Eye (tissue), 1 donor: ENCODE measurements at regions not wholly inside any gene's neighbourhood (a gene's known extent, or its start where the extent isn't known, plus 50 kb on each side); places are given as distances from the start of the nearest gene placed in this dataset.
A peak's percentile ranks its signal among the peaks of the same experiment; 100 is the strongest.

ENCODE experiments used
- DNase-seq: peaks from one replicate; pipeline ENCODE4 v3.0.0-alpha.2; 2015

DNA sequence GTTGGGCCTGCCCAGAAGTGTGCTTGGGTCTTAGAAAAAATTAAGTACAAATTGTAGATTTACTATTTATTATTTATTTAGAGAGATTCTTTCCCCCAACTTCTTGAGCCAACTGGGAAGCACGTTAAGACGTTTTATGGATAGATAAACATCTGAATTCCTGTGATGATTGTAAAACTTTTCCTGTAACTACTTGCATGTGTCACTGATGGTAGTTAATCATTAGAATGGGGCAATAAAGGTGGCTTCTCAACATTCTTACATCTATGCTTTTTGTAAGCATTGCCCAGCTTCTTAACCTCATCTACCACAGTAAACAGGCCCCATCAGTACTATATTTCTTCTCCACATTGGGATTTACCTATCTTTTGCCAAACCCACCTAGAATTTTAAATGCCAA lies 559.8 kb downstream of the LMO4 start:
- DNase-seq = no peak

DNA sequence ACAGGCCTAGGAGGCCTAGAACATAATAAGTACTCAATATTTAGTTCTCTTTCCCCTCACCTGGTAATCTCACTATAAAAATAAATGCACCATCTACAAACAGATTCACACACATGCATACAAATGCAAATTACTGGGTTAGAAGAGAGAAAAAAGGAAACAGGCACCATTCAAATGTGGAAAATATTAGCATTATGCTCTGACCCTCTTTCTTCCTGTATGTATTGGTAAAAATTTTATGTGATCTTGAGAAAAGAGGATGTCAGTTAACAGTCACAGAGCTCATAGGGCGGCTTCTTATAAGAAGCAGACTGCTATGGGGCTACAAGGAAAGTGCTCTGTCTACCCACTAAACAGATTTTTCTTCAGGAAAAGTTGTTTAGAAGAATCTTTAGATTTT lies 565.4 kb downstream of the LMO4 start:
- DNase-seq = no peak

DNA sequence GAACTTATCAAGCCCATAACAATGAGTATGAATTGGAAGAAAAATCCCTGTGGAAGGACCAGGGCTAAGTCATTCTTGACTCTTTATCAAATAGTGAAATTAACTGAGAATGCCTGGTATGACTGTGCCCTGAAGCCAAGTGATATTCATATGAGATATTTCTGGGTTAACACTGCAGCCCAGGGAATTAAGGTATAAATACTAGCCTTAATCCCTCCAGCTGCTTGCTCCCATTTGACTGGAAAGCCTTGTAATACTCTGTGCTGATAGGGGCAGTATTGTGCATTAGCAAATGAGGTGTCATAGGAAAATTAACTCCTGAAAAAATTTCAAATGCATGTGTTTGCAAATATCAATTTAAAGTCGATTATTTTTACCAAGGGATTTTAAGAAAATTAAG lies 568.8 kb downstream of the LMO4 start:
- DNase-seq = no peak

DNA sequence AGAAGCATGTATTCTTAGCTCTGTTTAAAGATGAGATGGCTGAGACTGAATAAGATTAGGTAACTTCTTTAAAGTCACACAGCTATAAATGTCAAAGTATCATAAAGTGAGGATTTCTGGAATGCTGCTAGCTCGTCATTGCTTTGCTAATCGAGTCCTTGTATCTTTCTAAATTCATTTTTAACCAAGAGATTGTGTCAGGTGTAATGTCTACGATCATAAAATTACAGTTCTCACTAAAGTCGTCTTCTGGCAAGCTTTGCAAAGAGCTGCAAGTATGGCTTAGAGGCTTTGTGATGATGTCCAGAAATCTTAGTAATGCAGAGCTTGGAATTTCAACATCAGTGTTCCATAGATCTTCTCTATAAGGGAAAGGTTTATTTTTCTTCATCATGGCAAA lies 569.8 kb downstream of the LMO4 start:
- DNase-seq = no peak

DNA sequence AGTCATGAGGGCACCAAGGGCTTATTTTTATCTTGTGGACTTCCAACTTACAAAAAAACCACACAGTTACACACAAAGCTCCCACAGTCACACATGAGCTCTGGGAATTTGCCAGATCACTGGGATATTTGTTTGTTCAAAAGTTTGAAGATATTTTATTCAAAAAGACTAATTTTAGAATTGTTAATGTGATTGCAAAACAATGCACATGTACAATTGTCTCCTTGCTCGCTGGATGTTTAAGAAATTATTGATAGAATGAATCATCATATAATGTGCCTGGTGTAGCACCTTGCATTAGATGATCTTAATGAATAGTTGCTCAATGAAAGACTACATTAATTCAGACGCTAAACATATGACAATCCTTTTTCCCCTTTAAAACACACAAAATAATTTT lies 570.3 kb downstream of the LMO4 start:
- DNase-seq = no peak

DNA sequence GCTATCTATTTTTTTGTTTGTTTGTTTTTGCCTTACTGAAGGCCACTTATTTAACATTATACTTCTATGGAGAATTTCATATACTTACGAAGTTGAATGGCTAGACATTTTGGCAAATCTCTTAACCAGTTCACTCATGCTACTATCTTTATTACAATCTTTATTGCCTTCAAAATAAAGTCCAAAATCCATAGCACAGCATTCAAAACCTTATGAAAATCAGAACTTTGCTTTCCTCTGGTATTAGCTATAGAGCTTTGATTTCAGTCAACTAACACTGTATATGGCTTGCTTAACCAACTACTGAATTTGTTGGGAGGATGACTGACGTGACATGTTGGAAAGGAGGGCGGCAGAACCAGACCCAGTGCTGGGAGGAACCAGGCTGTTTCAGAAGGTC lies 571.1 kb downstream of the LMO4 start:
- DNase-seq = no peak

DNA sequence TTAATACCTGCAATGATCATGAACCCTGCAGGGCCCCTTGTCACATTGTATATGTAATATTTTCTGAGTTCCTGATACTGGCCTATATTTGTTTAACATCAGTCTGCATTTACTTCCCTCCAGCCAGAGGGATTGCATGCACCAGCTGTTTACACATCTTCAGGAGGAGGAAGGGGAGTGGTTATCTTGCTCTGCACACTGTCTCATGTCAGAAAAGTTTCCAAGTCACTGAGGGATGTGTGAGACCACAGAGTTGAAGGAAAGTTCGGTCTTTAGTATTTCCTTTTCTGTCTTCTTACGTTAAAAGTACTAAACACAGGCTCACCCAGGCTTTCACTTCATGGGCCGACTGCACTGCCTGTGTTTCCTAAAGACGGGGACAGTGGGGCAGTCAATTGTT lies 574.1 kb downstream of the LMO4 start:
- DNase-seq = peak; percentile 28

DNA sequence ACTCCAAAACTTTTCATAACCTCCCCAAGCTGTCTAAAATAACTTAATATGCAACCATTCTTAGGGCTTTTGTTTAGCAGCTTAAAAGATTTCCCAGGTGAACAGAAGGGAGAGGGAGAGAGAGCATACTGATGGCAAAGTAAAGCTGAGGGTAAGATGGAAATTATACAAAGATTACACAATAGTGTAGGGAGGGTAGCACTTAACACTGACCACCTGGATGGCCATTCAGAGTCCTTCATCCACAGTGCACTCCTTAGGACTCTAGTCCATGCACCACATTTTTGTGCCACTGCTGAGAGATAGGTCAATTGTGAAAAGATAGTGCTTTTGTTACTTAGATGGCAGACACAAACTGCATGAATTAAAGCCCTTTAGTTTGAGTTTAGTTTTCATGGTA lies 574.6 kb downstream of the LMO4 start:
- DNase-seq = no peak

DNA sequence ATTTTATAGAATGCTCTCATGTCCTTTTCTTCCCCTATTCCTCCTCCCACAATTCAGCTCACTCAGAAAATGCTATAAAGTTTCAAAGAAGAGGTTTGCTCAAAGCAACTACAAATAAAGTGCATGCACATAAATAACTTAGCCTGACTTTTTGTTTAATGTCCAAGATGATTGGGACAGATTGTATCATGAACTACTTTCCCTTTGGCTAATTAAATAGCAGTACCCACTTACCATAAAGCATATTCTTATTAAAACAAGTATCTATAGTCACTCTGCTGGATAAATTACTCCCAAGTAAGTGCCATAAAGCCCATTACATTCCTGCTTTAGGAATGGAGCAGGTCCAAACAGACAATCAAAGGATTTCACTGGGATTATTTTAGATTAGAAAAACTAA lies 576.0 kb downstream of the LMO4 start:
- no peak for DNase-seq

DNA sequence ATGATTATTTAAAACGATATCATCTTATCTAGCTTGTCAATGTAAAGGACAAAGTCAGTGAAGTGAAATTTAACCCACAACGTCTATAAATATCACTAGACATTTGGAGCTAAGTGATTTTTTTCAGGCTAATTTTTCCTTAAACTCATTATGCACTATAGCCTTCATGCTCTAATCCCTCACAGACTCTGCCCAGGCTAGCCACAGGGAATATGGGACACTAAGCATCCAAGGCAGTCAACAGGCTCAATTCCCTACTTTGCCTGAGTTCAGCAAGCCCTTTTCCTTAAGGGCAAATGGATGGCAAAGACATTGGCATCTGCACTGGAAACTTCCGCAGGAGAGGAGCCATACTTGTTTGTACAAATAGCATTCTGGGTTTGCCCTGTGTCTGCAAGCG lies 577.0 kb downstream of the LMO4 start:
- no peak for DNase-seq

DNA sequence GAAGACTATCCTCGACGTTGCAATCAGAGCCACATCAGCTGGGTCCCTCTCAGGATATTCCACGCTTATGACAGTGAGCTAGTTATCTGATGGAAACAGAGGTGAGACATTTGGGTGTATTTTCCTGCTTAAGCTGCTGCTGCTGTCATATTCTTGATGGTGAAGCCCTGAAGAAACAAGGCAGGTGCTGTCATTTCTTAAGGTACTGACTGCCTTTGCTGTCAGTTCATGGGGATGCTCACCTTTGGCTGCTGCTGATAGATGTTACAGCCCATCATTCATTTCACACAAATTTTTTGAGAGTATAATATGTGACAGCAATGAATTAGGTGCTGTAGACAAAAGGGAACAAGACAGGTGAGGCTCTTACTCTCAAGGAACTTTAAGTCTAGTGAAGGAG lies 577.4 kb downstream of the LMO4 start:
- no peak for DNase-seq

DNA sequence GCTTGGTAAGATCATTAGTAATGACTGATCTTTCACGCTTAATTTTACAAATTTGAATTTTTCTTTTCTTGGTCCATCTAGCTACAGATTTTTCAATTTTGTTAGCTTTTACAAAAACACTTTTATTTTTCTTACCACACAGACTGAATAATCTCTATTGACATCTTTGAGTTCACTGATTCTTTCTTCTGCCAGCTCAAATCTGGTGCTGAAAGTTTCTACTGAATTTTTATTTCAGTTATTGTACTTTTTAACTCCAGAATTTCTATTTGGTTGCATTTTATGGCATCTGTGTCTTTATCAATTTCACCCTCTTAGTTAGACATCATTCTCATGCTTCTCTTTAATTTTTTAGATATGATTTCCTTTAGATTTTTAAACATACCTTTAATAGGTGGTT lies 584.7 kb downstream of the LMO4 start:
- no peak for DNase-seq

DNA sequence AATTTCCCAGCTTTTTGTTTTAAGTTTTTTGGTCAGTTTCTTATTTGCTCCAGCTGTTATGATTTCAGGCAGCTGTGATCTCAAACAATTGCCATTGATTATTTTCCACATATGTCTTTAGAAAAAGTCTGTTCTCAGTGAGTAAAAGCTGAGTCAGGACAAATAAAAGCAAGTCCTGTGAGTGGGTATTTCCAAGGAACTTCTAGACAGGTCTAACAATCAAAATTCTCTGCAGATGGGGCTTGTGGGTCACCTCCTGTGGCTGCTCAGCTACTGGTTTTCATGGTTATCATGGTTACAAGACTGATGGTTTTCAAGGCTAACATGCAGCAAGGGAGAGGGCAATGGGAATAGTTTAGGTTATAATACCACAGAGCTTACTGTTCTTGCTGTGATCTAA lies 585.7 kb downstream of the LMO4 start:
- no peak for DNase-seq

DNA sequence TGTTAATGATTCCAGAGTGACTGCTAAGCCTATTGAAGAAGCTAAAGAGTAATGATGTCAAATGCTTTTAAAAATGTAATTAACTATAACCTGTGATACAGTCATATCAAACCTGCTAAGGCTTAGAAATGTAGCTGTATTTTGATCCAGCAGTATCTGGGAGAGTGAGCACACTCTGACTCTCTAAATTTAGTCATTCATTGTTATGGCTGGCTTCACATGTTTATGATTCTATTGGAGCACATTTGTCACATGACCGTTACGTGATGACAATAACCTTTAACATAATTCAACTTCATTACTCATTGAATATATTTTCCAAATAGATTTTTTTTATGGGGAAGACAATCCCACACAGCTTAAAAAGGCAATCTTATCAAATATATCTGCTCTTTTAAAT lies 587.1 kb downstream of the LMO4 start:
- DNase-seq = no peak

DNA sequence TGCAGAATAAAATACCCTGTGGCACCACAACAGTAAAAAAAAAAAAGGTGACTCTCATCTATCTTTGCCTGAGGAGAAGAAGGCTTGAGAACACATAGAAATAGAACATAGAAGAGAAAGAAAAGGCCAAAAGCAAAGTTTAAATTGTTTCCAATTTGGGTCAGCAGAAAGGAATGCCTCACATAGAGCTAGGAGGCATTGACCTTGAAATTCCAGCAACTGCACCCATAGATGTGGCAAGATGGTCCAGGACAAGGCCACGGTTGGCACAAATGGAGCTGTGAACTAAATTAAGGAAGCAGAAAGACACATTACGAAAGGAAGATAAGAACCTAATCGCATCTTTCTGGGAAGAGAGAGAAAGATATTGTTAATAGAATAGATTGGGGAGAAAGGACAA lies 588.3 kb downstream of the LMO4 start:
- no peak for DNase-seq

DNA sequence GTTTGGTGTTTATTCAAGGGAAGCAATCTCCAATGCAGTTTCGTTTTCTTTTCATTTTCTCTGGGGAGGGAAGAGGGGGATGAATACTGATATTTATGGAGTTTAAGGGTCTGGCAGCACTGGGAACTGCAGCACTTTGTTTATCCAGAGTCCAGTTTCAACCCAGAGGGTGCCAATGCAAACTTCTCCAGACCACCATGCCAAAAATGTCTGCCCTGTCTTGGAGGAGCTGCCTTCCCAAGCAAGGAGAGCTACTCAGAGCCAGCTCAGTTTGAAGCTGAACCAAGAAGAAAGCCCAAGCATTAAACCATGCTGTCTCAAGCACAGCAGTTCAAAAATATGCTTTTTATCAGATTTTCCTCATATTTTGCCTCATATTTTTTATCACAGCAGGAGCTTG lies 589.7 kb downstream of the LMO4 start:
- DNase-seq = no peak

DNA sequence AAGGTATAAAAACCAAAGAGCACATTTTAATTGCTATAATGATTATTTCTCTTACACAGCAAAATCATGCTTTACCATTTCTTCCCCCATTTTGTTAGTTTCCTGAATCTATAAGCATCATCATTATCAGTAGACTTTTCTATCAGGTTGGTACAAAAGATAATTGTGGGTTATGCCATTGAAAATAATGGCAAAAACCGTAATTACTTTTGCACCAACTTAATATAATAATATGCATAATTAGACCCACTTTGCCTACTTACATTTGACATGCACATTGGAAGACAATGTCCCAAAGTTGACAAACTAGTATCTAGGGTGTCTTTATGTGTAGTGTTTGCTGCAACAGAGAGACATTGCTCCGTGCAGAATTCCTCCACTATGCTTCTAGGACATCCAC lies 594.2 kb downstream of the LMO4 start:
- DNase-seq = no peak

DNA sequence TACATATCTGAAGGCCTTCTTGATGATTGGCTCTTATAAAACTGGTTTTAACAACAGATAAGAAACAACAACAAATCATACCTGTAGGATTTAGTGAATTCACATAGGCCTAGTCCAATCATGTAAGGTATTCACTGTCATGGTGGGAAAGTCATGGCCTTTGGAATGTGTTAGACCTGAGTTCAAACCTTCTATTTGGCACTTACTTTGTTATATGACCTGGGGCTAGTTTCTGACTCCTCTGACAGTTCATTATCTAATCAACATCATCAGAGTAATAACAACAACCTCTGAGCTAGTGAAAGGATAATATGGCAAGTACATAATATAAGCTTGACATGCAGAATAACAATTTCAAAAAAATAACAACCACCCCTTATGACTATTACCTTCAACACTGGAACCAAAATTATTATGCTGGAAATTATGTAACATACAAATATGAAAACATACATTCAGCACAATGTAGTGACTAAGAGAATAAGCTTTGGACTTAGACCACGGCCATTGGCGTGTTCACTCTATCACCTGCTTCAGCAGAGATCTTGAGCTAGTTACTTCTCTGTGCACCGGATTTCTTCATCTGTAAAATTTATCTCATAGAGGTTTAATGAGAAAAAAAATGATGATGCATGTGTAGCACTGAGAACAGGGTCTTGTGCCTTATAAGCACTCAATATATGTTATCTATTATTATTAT lies 597.6 kb downstream of the LMO4 start:
- DNase-seq = no peak

DNA sequence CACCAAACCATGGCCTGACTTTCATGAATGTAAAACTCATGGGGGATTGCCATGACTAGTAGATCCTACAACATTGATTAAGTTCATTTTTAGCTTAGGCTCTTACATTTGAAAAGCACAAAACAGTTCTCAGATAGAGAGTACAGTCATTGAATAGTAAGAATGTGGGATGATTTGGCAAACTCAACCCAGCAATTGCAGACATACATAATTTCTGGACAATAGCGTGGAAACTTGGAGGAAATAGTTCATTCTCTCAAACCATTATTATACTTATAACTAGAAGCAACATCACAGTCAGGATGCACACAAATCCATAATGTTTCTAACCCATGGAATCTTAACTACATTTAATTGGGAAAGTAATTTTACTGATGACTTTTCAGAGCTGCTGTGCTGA lies 598.2 kb downstream of the LMO4 start:
- DNase-seq = no peak

DNA sequence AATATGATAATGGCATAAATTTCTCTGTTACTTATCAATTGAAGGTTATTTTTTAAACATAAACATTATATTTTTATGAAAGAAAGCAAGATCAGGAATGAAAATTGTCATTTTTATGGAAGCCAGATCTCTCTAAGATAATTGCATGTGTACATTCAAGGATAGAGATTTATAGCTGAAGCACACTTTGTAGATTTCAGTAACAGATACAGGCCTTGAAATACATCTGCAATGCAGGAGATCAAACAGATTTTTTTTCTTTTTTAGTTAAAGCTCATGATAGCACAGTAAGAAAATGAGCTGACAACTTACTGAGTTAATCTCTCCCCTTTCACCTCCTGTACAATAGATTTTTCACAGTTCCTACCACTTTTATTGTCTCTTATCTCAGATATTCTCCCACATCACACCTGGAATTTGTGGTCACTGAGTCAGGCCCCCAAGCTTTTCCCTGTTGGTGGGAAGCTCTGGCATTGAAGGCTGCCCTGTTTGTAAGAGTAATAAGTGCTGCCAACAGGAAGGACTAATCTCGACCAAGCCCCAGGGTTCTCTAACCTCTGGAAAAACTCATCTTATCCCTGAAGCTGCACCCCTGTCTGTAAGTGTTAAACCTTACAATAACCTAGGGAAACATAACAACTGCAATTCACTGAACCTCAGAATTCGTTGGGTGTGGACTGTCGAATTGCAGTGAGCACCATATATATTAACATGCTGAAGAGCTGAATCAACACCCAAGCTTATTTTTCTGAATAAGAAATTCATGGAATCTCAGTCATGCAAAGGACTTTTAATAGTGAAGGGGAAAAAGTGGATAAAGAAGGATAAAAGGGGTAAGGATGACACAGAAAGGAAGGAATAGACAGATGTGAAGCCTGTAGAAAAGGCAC lies 599.0 kb downstream of the LMO4 start:
- no peak for DNase-seq

DNA sequence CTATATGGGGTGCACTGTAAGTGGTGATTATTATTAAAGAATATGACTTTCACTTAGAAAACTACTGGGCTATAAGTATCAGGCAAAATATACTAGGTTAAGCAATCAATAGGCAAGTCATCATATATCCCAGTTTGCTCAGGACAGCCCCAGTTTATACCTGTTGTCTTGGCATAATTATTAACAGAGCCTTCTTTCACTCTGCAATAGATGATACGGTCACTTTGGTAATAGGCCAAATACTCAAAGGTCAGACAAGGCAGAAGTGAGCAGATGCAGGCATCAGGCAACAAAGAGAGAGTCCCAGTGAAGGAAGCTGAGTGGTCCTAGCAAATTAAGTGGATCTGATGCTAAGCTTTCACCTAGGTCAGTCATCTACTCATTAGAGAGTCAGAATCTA lies 599.9 kb downstream of the LMO4 start:
- DNase-seq = no peak

DNA sequence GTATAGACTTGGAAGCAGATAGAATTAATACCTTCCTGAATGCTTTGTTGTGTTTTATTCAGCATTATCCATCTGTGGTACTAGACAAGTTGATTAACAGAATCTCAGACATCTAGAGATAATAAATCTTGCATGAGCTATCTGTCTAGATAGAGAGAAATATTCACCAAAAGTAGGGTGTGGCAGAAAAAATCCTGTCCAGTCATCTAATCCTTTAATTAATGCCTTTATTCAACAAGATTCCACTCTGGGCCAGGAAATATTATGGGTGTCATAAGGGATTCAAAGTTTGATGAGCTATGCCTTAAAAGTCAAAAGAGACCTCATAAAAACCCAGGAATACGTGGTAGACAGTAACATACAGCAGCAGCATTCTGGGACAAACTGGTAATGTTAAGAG lies 601.2 kb downstream of the LMO4 start:
- no peak for DNase-seq

DNA sequence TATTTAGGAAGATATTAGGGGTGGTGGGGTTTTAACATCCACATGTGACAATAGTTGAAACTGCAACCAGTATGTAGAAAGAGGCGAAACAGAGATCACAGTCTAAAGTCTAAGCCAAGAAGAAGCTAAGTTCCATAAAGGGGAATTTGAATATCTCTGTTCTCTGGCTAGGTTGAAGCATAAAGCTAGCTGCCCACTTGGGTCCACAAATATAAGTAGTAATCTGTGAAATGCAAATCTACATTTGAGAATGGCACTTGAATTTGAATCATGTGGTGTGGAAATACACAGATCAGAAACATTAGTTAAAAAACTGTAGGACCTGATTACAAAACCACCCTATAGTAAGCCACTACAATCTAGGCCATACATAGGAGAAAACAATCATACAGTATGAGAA lies 602.1 kb downstream of the LMO4 start:
- no peak for DNase-seq

DNA sequence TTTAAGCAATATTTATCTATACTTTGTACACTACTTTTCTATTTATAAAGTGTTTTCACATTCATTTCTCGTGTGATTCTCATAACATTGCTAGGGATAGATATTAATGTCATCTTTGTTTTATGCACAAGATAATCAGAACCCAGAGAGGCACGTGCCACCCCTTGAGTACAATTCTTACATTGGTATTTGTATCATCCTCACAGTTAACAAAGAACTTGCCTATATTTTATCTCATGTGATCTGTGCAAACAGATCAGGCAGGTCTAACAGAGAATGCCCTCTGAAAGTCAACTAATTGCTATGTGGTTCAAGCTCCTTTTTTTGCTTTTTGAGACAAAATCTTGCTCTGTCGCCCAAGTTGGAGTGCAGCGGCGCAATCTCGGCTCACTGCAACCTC lies 604.5 kb downstream of the LMO4 start:
- DNase-seq = no peak

DNA sequence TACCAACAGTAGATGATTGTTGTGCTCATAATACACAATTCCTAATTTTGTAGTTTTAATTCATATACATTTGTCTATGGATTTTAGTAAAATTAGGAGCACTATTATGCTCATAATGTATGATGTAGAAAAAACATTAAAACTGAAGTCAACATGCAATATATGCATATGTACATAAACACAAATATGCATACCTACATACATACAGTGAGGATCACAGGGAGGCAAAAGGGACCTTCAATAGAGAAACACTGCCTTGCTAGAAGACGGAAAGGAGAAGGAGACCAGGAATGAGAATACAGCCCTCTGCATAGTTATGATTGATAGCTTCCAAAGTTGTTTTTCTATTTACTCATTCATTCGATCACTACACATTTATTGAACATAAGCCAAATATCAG lies 606.5 kb downstream of the LMO4 start:
- DNase-seq = no peak
